Tibial nerve (tissue), 4 donors: ENCODE measurements at regions not wholly inside any gene's neighbourhood (a gene's known extent, or its start where the extent isn't known, plus 50 kb on each side); places are given as distances from the start of the nearest gene placed in this dataset.

Experiments
- EP300 ChIP-seq, 2 donors: sonication (generic); formaldehyde crosslinking; IDR thresholded peaks; one replicate each; pipeline ENCODE4 v1.6.1; 2017; ENCODE audit warnings: antibody characterized with exemption in 2 of 2, mild to moderate bottlenecking in 1 of 2
- POLR2A ChIP-seq, 2 donors: fragments of 450-650 bp; IDR thresholded peaks; one replicate each; pipeline ENCODE4 v1.6.1; 2017; ENCODE audit warnings: antibody characterized with exemption in 2 of 2, mild to moderate bottlenecking in 2 of 2, moderate library complexity in 2 of 2
- TF ChIP-seq, protein P1 (sequence below), 5 experiments: fragments of 200-600 bp in 3 of 5; fragments of 450-650 bp in 2 of 5; sonication (generic) in 3 of 5; IDR thresholded peaks; one replicate each; pipeline ENCODE4 v1.5.1; 2016 to 2019; ENCODE audit warnings: antibody characterized with exemption in 5 of 5, mild to moderate bottlenecking in 3 of 5, moderate library complexity in 2 of 5

DNA sequence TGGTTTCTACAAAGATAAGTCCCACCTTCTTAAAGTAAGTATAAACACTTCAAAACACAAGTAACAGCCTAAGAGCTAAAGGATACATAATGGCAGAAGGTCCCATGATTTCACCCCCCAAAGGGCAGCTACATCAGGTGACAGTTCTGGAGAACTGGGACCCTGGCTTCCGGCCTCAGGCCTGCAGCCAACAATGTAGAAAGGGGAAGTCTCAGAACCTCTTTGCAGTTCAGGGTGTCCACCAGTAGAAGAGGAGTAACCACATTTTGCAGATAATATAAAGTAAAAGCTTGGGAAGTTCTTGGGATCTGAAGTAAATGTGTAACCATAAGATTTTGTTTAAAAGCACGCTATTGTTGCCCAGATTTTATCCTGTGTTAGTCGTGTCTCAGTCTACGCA is 267.4 kb upstream of the VLDLR start:
- TF ChIP-seq EP300 (IDR thresholded peaks at IDR 0.05), result no peak
- TF ChIP-seq, protein P1, sequence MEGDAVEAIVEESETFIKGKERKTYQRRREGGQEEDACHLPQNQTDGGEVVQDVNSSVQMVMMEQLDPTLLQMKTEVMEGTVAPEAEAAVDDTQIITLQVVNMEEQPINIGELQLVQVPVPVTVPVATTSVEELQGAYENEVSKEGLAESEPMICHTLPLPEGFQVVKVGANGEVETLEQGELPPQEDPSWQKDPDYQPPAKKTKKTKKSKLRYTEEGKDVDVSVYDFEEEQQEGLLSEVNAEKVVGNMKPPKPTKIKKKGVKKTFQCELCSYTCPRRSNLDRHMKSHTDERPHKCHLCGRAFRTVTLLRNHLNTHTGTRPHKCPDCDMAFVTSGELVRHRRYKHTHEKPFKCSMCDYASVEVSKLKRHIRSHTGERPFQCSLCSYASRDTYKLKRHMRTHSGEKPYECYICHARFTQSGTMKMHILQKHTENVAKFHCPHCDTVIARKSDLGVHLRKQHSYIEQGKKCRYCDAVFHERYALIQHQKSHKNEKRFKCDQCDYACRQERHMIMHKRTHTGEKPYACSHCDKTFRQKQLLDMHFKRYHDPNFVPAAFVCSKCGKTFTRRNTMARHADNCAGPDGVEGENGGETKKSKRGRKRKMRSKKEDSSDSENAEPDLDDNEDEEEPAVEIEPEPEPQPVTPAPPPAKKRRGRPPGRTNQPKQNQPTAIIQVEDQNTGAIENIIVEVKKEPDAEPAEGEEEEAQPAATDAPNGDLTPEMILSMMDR (IDR thresholded peaks at IDR 0.05), result no peak
- no peak for TF ChIP-seq POLR2A (IDR thresholded peaks at IDR 0.05)
